T-helper 9 cell (primary cell): ENCODE measurements at regions not wholly inside any gene's neighbourhood (a gene's known extent, or its start where the extent isn't known, plus 50 kb on each side); places are given as distances from the start of the nearest gene placed in this dataset.
"Not testable (repeated sequence)": the region's sequence is repeated elsewhere in the genome, so short reads cannot be mapped to it uniquely, and the experiment has no call there.

Experiments used
- DNase-seq: peaks from one replicate; pipeline ENCODE4 v3.0.0-alpha.2; 2020

- DNase-seq, result not testable (repeated sequence)
Measured at GRCh38 chr4:189560605-189561004, 380.1 kb upstream of the FRG1 start.

GRCh38 chr4:189563751-189564150 lies 376.9 kb upstream of the FRG1 start:
- not testable (repeated sequence) for DNase-seq

- not testable (repeated sequence) for DNase-seq
Measured at GRCh38 chr4:189566271-189566670, 374.4 kb upstream of the FRG1 start.

GRCh38 chr4:189566900-189567299 lies 373.8 kb upstream of the FRG1 start:
- DNase-seq, result not testable (repeated sequence)

GRCh38 chr4:189579645-189580044 lies 361.0 kb upstream of the FRG1 start:
- not testable (repeated sequence) for DNase-seq

GRCh38 chr4:189586908-189587632 lies 353.6 kb upstream of the FRG1 start:
- not testable (repeated sequence) for DNase-seq

- not testable (repeated sequence) for DNase-seq
Measured at GRCh38 chr4:189589201-189589600, 351.5 kb upstream of the FRG1 start.

- DNase-seq, result no peak
Measured at GRCh38 chr4:189592890-189593289, 347.8 kb upstream of the FRG1 start.

GRCh38 chr4:189597341-189597740 lies 343.3 kb upstream of the FRG1 start:
- DNase-seq, result no peak

GRCh38 chr4:189600264-189600663 lies 340.4 kb upstream of the FRG1 start:
- DNase-seq, result no peak

- DNase-seq, result no peak
Measured at GRCh38 chr4:189600718-189601435, 339.8 kb upstream of the FRG1 start.

- not testable (repeated sequence) for DNase-seq
Measured at GRCh38 chr4:189602827-189603226, 337.8 kb upstream of the FRG1 start.

- not testable (repeated sequence) for DNase-seq
Measured at GRCh38 chr4:189610571-189610970, 330.1 kb upstream of the FRG1 start.

- DNase-seq, result no peak
Measured at GRCh38 chr4:189613207-189613606, 327.5 kb upstream of the FRG1 start.

GRCh38 chr4:189615217-189615663 lies 325.4 kb upstream of the FRG1 start:
- no peak for DNase-seq

- DNase-seq, result not testable (repeated sequence)
Measured at GRCh38 chr4:189617741-189618140, 322.9 kb upstream of the FRG1 start.

- DNase-seq, result not testable (repeated sequence)
Measured at GRCh38 chr4:189619441-189620250, 321.0 kb upstream of the FRG1 start.

- DNase-seq, result not testable (repeated sequence)
Measured at GRCh38 chr4:189622574-189622973, 318.1 kb upstream of the FRG1 start.

GRCh38 chr4:189627041-189627440 lies 313.6 kb upstream of the FRG1 start:
- DNase-seq, result not testable (repeated sequence)

- not testable (repeated sequence) for DNase-seq
Measured at GRCh38 chr4:189629733-189630132, 310.9 kb upstream of the FRG1 start.

- not testable (repeated sequence) for DNase-seq
Measured at GRCh38 chr4:189630913-189631567, 309.6 kb upstream of the FRG1 start.

GRCh38 chr4:189631568-189631916 lies 309.1 kb upstream of the FRG1 start:
- not testable (repeated sequence) for DNase-seq

GRCh38 chr4:189650436-189650835 lies 290.2 kb upstream of the FRG1 start:
- DNase-seq, result not testable (repeated sequence)
